Ramos (cell line): ENCODE measurements at regions not wholly inside any gene's neighbourhood (a gene's known extent, or its start where the extent isn't known, plus 50 kb on each side); places are given as distances from the start of the nearest gene placed in this dataset.

ENCODE experiments used
- in situ Hi-C: fragments of 300-500 bp; cut with MboI; formaldehyde crosslinking; loops from one replicate; pipeline ENCODE4 v1.14.3; 2022; ENCODE audit warnings: low sequenced_read_pairs; ENCODE audit not compliant: unreplicated experiment

- in situ Hi-C loops, result loop anchor here (25.0 kb wide), 1 partner anchor 1074 kb away; the partner anchor contains the start of gene LRRC4C
Observed at GRCh38 chr11:42536611-42537360, 775.0 kb upstream of the API5 start.

- in situ Hi-C loops, result loop anchor here (25.0 kb wide), 1 partner anchor 1080 kb away; the partner anchor contains the start of gene LRRC4C
Observed at GRCh38 chr11:42542336-42542735, 769.5 kb upstream of the API5 start.

DNA sequence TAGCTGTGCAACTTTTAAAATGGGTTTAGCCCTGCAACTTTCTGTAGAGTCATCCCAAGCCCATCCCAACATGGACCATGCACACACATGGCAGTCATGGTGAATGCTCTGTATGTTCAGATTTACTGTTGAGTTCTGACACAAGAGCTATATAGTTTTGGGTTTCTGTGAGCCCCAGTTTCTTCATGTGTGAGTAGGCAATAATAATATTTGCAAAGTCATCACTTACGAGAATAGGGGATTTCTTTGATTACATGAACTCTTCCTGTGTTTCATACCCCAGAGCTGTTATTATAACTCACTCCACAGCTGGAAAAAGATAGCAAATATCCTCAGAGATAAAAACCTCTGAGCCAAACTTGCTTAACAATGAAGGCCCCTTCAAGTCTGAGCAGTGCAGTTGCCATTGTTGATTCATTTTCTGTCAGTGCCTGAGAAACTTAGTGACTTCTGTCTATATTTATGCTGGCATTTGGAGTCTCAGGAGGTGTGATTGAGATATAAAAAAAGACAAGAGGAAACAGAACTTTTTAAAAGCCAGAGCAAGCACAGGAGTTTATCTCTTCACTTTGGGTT is 767.9 kb upstream of the API5 start:
- in situ Hi-C loops, result loop anchor here (25.0 kb wide), 1 partner anchor 1082 kb away; the partner anchor contains the start of gene LRRC4C

DNA sequence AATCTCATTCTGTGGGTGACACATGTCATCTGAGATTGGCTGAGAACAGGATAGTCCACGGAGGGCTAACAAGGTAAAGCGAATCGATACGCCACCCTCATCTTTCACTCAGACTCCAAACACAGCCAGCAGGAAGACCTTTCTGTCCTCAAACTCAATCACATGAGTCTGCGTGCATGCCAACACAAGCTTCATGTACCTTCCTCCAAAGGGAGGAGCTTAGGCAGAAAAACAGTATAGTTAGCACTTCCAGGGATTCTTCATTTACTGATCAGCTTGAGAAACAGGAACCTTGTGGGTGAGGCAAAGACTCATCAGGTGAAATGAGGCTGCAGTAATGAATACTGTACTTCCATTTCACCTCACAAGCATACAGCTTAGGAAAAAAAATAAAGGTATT is 767.1 kb upstream of the API5 start:
- in situ Hi-C loops, result loop anchor here (25.0 kb wide), 1 partner anchor 1082 kb away; the partner anchor contains the start of gene LRRC4C

- in situ Hi-C loops, result loop anchor here (25.0 kb wide), 1 partner anchor 1084 kb away; the partner anchor contains the start of gene LRRC4C
Observed at GRCh38 chr11:42545954-42546353, 765.8 kb upstream of the API5 start.

- in situ Hi-C loops, result no loop called here
Observed at GRCh38 chr11:42552786-42553185, 759.0 kb upstream of the API5 start.

DNA sequence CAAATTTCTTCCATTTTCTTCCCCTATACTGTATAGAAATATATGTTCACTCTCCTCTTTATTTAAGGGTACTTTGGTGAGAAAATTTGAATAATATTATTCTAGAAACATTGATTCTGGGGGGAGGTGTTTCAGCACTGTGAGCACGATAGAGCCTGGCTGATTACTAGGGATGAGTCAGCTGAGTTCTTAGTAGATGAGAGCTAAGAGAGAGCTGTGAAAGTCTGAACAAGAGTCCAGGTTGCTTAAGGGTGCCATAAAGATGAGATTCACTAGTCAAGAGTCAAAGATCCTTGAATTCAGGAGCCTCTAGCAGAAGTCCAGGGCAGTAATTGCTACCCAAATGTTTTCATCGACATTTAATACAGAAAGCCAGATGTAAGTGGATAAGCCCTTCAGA is 756.6 kb upstream of the API5 start:
- in situ Hi-C loops, result no loop called here

DNA sequence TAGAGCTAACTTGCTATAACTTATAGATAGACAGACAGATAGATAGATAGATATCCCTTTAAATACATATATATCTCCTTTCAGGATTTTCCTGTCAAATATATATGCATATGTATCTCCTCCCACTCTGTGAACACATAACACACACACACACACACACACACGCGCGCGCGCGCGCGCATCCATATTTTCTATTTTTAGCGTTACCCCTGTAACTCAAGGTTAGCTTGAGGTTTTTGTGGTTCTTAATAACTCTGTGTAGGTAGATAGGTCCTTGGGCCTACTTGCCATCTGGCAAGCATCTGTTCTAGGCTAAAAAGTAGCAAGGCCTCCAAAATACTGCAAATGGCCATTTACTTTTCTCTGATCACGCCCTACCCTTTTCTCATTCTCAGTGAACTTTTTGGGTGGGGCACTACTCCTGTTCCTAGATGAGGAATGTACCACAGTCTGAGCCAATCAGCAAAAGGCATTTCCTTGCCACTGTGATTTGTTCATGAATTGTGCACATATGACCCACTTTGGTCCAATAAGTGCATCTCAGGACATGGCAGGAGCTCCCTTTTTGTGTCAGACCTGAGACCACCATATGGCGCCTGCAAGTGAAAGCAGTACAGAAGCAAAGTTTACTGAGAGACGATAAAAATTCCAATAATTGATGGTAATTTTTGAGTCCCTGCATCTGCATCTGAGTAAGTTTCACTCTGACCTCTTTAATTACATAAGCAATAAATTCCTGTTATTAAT is 740.5 kb upstream of the API5 start:
- in situ Hi-C loops, result no loop called here

- in situ Hi-C loops, result no loop called here
Observed at GRCh38 chr11:42571878-42572610, 739.8 kb upstream of the API5 start.

- in situ Hi-C loops, result no loop called here
Observed at GRCh38 chr11:42576318-42576717, 735.5 kb upstream of the API5 start.

GRCh38 chr11:42589286-42589685 is 722.5 kb upstream of the API5 start:
- in situ Hi-C loops, result no loop called here

DNA sequence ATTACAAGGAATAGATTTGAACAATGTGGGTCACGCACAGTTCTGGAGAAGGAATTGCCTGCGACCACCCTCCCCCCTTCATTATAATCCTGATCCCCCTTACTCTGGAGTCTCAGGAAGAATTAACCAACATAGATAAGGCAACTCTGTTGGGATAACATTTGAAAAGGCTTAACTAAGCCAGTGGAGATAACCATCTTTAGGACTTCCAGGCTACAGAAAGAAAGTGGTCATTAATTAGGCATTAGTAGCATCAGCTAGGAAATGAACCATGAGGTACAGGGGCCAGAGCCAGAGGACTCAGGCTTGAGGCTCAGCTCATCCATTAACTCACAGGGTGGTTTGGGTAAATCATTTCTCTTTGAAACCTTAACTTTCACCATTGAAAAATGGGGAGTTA is 720.0 kb upstream of the API5 start:
- in situ Hi-C loops, result no loop called here

GRCh38 chr11:42593441-42593840 is 718.4 kb upstream of the API5 start:
- in situ Hi-C loops, result no loop called here

DNA sequence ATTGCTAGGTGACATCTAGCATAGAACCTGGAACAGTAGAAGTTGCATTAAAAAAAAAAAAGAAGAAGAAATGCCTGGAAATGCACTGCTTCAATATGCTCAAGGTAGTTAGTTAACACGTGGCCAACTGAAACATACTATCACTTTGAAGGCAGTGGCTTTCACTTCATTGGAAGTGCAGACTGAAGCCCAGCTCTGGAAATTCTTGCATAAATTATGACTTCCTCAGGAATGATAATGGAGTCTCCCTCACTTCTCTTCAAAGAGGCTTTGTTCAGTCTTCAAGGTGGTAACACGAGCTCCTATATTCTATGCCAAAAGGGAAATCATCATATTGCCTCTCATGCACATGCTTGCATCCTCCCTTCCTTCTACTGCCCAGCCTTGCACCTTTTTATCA is 715.9 kb upstream of the API5 start:
- in situ Hi-C loops, result no loop called here

DNA sequence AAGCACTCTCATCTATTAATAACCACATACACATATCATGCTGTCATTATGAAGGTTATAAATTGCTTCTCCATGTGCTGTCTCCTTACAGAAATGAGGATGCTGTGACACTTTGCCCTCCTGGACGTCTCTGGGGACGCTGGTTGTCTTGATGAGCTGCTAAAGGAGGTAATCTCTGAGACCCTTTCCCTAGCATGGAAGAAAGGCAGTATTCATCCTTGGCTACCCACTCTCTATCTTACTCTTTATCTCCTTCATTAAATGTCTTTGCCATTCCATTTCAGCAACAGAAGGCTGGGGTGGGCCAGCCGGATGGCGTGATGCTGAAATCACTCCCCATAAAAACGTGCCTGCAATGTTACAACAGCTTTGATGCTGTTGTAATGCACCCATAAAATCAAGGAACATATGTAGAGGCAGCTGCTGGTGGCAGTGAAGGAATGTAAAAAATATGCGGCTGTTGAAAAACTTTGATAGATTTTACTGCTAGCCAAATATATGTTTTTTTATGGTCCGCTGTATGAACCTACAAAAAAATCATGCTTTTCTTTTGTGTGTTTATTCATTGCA is 715.1 kb upstream of the API5 start:
- in situ Hi-C loops, result no loop called here

DNA sequence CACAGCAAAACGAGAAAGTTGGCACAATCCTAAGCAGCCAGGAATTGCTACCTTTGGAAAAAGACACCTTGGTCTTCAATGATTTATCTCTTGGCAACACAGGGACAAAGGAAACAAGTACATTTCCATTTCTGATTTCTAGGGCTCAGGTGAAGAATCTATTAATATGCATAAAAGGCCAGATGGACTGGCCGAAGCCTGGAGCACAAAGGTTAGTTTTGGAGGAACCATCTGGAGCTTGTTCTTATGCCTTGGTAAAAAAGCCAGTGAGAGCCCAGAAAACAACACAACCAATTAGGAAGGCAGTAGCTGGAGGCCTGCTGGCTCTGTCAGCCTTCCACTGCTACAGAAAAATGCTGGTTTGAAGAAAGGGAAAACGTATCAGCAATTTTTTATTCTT is 713.5 kb upstream of the API5 start:
- in situ Hi-C loops, result no loop called here

GRCh38 chr11:42620796-42621195 is 691.0 kb upstream of the API5 start:
- in situ Hi-C loops, result no loop called here

GRCh38 chr11:42625757-42626665 is 685.8 kb upstream of the API5 start:
- in situ Hi-C loops, result no loop called here

GRCh38 chr11:42631220-42631843 is 680.5 kb upstream of the API5 start:
- in situ Hi-C loops, result no loop called here
